DMS153 treated with DMSO at 0.1 percent for 48 hours (cell line): ENCODE measurements at regions not wholly inside any gene's neighbourhood (a gene's known extent, or its start where the extent isn't known, plus 50 kb on each side); places are given as distances from the start of the nearest gene placed in this dataset.

Experiments
- DNase-seq: peaks from one replicate; lab custom pipeline; 2025; ENCODE audit not compliant: unreplicated experiment; lab: John Stamatoyannopoulos, UW

GRCh38 chr4:19727141-19727540, 524.6 kb upstream of the SLIT2 start:
- DNase-seq = no peak

DNA sequence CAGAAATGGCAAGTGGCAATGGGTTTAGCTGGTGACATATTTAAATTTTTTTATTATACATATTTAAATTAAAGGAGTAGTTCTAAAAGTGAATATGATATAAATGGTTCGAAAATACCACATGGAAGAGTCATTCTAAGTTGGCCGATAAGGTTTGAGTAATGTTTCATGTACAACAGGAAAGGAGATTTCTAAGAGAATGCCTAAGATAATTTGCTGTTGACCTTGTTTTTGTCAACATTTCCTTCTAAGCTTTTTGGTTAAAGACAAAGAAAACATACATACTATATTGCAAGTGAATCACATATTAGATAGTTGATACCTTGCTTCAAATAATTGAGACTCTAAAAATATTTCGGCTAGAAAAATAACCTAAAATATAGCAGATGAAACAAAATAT, 526.6 kb upstream of the SLIT2 start:
- DNase-seq = no peak

GRCh38 chr4:19722404-19722803, 529.3 kb upstream of the SLIT2 start:
- DNase-seq = no peak

DNA sequence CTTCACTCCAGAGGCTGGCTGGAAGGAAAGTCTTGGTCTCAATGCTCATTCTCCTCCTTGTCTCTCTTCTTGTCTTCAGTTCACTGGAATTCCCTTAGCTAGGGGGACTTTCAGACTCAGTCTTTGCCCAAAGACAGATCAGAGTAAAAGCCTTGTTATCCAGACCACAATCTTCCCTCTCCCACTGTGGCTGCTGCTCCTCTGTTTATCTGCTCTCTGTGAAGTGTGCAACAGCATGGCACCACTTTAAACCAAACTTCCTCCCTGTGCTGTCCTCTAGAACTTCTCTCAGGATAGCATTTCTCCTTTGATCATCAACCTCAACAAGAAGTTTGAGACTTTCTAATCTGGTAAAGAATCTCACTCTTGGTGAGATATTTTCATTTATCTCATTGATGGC, 530.1 kb upstream of the SLIT2 start:
- DNase-seq = no peak

DNA sequence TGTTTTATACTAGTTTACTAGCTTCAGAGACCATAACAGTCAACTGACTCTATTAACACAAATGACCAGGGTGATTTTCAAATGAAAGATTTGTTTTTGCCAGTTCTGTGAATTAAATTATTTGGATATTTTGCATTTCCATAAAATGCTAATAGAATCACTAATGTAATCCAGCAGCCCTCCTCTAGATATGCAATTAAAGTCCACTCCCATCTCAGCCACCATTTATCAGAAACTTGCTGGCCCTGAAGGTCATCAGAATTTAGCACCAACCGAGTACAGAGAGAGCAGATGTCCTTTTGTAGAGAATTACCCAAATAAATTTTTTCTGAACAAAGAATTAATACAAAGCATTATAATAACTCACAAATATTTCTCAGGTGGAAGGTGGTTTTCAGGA, 531.1 kb upstream of the SLIT2 start:
- no peak for DNase-seq

- DNase-seq = no peak
Measured at GRCh38 chr4:19720190-19720589, 531.5 kb upstream of the SLIT2 start.

DNA sequence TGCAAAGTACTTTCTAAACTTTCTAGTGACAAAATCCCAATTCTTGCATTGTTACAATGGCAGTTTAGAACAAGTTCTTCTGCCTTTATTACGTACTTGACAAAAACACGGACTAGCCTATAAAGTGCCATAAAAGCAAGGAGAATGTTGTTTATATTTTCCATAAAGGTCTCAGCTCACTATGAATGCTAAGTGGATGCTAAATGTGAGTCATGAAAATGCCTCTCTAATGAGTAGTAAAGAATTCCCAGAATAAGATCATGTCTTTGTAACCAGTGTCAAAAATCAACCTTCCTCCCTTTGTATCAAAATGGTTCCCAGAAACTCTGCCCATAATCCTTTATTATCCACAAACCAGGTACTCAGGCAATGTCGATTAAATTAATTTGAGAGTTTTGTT, 539.8 kb upstream of the SLIT2 start:
- DNase-seq = no peak

- no peak for DNase-seq
Measured at GRCh38 chr4:19707876-19708275, 543.8 kb upstream of the SLIT2 start.

- DNase-seq = no peak
Measured at GRCh38 chr4:19703391-19703790, 548.3 kb upstream of the SLIT2 start.

- DNase-seq = no peak
Measured at GRCh38 chr4:19700992-19701391, 550.7 kb upstream of the SLIT2 start.

DNA sequence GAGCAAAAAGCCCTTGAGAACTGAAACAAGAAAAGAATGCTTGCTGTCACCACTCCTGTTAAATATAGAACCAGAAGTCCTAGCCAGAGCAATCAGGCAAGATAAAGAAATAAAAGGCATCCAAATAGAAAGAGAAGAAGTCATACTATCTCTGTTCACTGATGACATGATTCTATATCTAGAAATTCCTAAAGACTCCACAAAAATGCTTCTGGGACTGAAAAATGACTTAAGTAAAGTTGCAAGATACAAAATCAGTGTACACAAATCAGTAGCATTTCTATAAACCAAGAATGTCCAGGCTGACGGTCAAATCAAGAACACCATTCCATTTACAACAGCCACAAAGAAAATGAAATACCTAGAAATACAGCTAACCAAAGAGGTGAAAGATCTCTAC, 552.7 kb upstream of the SLIT2 start:
- DNase-seq = no peak

DNA sequence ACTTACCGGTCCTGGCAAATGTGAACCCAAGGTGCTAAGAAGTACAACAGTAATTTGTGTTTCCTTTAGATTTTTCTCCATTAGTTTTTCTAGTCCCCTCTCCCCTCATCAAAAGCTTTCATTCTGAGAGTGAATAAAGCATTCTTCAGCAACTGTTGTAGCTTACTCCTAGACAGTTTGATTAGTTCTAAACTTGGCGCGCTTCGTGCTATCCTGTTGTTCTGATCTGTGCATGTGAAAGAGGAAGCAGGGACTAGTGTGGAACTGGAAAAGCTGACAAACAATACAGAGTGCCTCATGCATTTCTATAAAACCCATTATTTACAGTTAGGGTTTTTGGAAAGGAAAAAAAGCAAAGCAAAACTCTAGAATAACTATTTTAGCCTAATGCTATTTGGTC, 556.9 kb upstream of the SLIT2 start:
- no peak for DNase-seq

GRCh38 chr4:19693936-19694570, 557.7 kb upstream of the SLIT2 start:
- no peak for DNase-seq

DNA sequence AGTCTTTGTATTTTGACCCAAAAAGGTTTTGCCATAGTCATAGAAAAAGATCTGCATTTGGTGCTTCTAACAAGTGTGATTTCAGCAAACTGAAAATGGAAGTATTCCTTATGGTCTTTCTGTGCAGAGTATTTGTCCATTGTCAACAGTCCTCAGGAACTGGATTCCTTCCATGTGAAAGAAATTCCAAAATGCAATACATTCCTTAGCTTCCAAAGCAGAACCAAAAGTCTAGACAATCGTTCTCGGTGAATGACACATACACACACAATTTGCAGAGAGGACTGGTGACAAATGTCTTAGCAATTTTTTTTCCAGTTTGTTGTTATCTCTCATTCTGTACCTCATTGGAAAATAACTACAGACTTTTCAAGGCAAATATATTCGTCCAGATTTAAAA, 562.2 kb upstream of the SLIT2 start:
- no peak for DNase-seq

GRCh38 chr4:19686456-19686855, 565.2 kb upstream of the SLIT2 start:
- DNase-seq = no peak

DNA sequence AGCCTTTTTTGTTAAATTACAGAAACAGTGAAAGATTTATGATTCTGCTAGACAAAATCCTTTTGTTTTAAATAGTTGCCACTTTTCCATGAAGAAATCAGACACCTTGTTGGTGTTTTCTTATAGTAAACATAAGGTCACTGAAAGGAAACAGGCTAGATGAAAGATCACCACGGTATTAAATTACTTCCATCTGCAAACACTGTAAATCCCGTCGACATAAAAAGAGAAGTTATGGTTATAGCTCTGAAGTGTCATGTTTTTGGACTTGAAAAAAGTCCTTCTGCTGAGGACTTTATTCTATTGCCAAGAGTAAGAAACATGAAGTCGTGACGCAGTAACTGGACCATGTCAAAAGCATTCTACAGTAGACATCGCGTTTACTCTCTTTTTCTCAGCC, 567.6 kb upstream of the SLIT2 start:
- DNase-seq = no peak

DNA sequence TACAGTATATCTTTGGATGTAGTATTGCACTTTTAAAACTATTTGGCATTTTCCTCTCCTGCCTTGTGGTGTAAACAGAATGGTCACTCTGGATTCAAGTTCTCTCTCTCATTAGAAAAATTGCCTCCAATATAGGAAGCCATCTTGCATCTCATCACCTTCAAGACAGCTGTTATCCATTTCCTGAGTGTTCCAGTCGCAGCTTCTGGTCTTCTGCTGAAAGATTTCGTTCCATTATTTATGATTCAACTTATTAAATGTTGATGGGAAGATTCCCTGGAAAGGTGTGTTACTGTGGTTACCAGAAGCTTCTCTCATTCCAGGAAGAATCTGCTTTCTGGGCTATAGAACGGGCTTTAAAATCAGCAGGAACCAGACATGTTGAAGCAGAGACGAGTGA, 568.3 kb upstream of the SLIT2 start:
- no peak for DNase-seq

DNA sequence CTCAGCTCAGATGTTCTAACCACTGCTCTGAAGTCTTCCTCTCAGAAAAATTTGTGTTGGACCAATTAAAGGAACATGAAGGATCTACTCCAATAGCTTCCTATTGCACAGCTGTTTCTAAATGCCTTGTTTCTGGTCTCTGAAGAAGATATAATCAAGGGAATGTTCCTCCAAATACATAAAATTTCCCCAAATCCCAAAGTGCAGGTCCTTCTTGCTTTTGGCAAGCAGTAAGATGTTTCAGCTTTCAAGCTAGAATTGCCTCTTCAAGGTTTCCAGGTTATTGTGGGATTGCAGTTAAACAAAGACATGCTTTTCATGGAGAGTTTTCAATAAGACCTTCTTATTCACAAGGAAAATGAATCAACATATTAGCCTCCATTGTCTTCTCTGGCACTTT, 574.5 kb upstream of the SLIT2 start:
- no peak for DNase-seq

DNA sequence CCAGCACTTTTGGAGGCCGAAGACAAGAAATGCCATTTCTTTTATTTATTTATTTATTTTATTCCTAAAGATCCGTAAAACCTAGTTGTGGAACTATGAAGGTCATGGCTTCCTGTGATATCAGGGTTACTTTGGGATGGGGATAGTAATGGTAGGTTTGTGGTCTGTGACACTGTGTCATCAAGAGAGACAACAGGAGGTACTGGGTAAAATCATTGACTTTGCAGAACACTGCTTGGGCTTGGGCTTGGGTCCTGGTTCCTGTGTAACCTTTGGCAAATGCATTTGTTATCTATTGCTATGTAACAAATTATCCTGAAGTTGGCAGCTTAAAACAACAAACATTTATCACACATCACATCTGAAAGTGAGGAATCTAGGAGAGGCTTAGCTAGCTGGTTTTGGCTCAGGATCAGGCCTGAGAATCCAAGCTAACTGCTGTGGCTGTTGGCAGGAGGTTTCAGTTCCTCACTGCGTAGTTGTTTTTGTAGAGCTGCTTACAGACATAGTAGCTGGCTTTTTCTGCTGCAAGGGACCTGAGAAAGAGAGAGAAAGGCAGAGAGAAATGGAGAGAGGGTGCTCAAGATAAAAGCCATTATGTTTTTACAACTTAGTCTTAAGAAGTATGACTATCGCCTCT, 576.4 kb upstream of the SLIT2 start:
- DNase-seq = no peak

GRCh38 chr4:19659101-19659500, 592.6 kb upstream of the SLIT2 start:
- DNase-seq = no peak

DNA sequence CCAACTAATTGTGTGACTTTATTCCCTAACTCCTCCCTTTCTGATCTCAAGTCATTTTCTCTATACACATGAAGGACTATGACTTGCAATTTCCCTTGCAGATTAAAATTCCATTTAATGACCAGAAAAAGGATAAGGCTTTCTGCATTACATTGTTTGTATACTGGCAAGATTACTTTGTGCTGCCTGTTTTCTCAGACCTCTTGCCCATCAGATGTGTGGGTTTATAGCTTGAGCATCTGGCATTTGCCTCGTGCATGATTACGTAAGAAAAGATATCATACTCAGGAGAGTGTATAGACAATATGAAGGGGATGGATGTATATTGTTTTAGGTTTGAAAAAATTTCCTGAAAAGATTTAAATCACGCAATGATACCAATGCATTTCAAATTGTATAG, 593.8 kb upstream of the SLIT2 start:
- DNase-seq = no peak

DNA sequence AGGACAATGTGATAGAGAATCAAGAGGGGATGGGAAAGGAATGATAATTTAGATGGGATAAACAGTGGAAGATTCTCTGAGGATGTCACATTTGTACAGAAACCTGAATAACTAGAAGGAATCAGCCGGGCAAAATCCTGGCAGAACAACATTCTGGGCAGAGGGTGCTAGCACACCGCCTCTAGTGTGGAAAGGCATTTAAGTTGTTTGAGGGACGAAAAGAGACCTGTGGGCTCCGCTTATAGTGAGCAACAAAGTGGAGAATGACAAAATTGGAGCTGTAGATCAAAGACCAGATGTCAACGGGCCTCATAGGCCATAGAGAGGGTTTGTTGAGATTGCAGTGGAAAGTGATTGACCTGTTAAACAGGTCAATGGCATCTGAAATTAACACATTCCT, 596.0 kb upstream of the SLIT2 start:
- DNase-seq = no peak
